ENCODE measurements at regions not wholly inside any gene's neighbourhood (a gene's known extent, or its start where the extent isn't known, plus 50 kb on each side); places are given as distances from the start of the nearest gene placed in this dataset.

- H3K9ac ChIP-seq (ENCODE audit: low read length in 5 of 5) = no peak overlapping the region
- no peak overlapping the region for H3K27ac ChIP-seq (ENCODE audit: low read depth, low read length)
- H3K4me1 ChIP-seq (ENCODE audit: control insufficient read depth in 5 of 5, insufficient read depth in 5 of 5, low read length in 5 of 5) = peaks cover 0 to 26% (median 14%) of the 10 kb centered on the region in 5 donors
- no peaks in the 10 kb centered on the region for H3K27me3 ChIP-seq (ENCODE audit: control insufficient read depth in 5 of 5, insufficient read depth in 4 of 5, low read length in 5 of 5)
- no peaks in the 10 kb centered on the region for H3K36me3 ChIP-seq (ENCODE audit: control insufficient read depth in 5 of 5, insufficient read depth in 5 of 5, low read length in 5 of 5)
- H3K9me3 ChIP-seq (ENCODE audit: control insufficient read depth in 5 of 5, low read length in 5 of 5) = no peaks in the 10 kb centered on the region
- H3K4me3 ChIP-seq (ENCODE audit: low read depth in 1 of 5, low read length in 5 of 5) = no peak overlapping the region
Measured at GRCh38 chr5:61274511-61274911, 57.5 kb upstream of the ZSWIM6 start.

- Histone ChIP-seq H3K27ac (ENCODE audit: low read depth, low read length) (no peak overlapping the region), H3K9ac (ENCODE audit: low read length in 5 of 5) (no peak overlapping the region), H3K36me3 (ENCODE audit: control insufficient read depth in 5 of 5, insufficient read depth in 5 of 5, low read length in 5 of 5) (no peaks in the 10 kb centered on the region), H3K4me3 (ENCODE audit: low read depth in 1 of 5, low read length in 5 of 5) (no peak overlapping the region), H3K27me3 (ENCODE audit: control insufficient read depth in 5 of 5, insufficient read depth in 4 of 5, low read length in 5 of 5) (no peaks in the 10 kb centered on the region), H3K9me3 (ENCODE audit: control insufficient read depth in 5 of 5, low read length in 5 of 5) (no peaks in the 10 kb centered on the region), H3K4me1 (ENCODE audit: control insufficient read depth in 5 of 5, insufficient read depth in 5 of 5, low read length in 5 of 5) (peaks cover 0 to 26% (median 14%) of the 10 kb centered on the region in 5 donors)
Measured at GRCh38 chr5:61275841-61276240, 56.2 kb upstream of the ZSWIM6 start.

- H3K36me3 ChIP-seq (ENCODE audit: control insufficient read depth in 5 of 5, insufficient read depth in 5 of 5, low read length in 5 of 5) = no peaks in the 10 kb centered on the region
- H3K27me3 ChIP-seq (ENCODE audit: control insufficient read depth in 5 of 5, insufficient read depth in 4 of 5, low read length in 5 of 5) = no peaks in the 10 kb centered on the region
- no peaks in the 10 kb centered on the region for H3K9me3 ChIP-seq (ENCODE audit: control insufficient read depth in 5 of 5, low read length in 5 of 5)
- peak overlapping the region in 4 of 5 donors; percentile 23 to 45 (median 42) for H3K4me3 ChIP-seq (ENCODE audit: low read depth in 1 of 5, low read length in 5 of 5)
- H3K9ac ChIP-seq (ENCODE audit: low read length in 5 of 5) = no peak overlapping the region
- no peak overlapping the region for H3K27ac ChIP-seq (ENCODE audit: low read depth, low read length)
- peaks cover 0 to 26% (median 14%) of the 10 kb centered on the region in 5 donors for H3K4me1 ChIP-seq (ENCODE audit: control insufficient read depth in 5 of 5, insufficient read depth in 5 of 5, low read length in 5 of 5)
Measured at GRCh38 chr5:61277190-61277589, 54.9 kb upstream of the ZSWIM6 start.

- Histone ChIP-seq H3K27me3 (ENCODE audit: control insufficient read depth in 5 of 5, insufficient read depth in 4 of 5, low read length in 5 of 5) (no peaks in the 10 kb centered on the region), H3K9ac (ENCODE audit: low read length in 5 of 5) (no peak overlapping the region), H3K4me1 (ENCODE audit: control insufficient read depth in 5 of 5, insufficient read depth in 5 of 5, low read length in 5 of 5) (peaks cover 0 to 26% (median 14%) of the 10 kb centered on the region in 5 donors), H3K27ac (ENCODE audit: low read depth, low read length) (no peak overlapping the region), H3K36me3 (ENCODE audit: control insufficient read depth in 5 of 5, insufficient read depth in 5 of 5, low read length in 5 of 5) (no peaks in the 10 kb centered on the region), H3K9me3 (ENCODE audit: control insufficient read depth in 5 of 5, low read length in 5 of 5) (no peaks in the 10 kb centered on the region), H3K4me3 (ENCODE audit: low read depth in 1 of 5, low read length in 5 of 5) (no peak overlapping the region)
Measured at GRCh38 chr5:61277781-61278180, 54.3 kb upstream of the ZSWIM6 start.

- Histone ChIP-seq H3K9me3 (ENCODE audit: control insufficient read depth in 5 of 5, low read length in 5 of 5) (no peaks in the 10 kb centered on the region), H3K36me3 (ENCODE audit: control insufficient read depth in 5 of 5, insufficient read depth in 5 of 5, low read length in 5 of 5) (no peaks in the 10 kb centered on the region), H3K4me1 (ENCODE audit: control insufficient read depth in 5 of 5, insufficient read depth in 5 of 5, low read length in 5 of 5) (peaks cover 0 to 21% (median 14%) of the 10 kb centered on the region in 5 donors), H3K9ac (ENCODE audit: low read length in 5 of 5) (no peak overlapping the region), H3K27ac (ENCODE audit: low read depth, low read length) (no peak overlapping the region), H3K27me3 (ENCODE audit: control insufficient read depth in 5 of 5, insufficient read depth in 4 of 5, low read length in 5 of 5) (no peaks in the 10 kb centered on the region), H3K4me3 (ENCODE audit: low read depth in 1 of 5, low read length in 5 of 5) (no peak overlapping the region)
Measured at GRCh38 chr5:61279725-61280124, 52.3 kb upstream of the ZSWIM6 start.

- H3K9ac ChIP-seq (ENCODE audit: low read length in 5 of 5) = no peak overlapping the region
- no peak overlapping the region for H3K27ac ChIP-seq (ENCODE audit: low read depth, low read length)
- H3K4me3 ChIP-seq (ENCODE audit: low read depth in 1 of 5, low read length in 5 of 5) = no peak overlapping the region
- no peaks in the 10 kb centered on the region for H3K27me3 ChIP-seq (ENCODE audit: control insufficient read depth in 5 of 5, insufficient read depth in 4 of 5, low read length in 5 of 5)
- H3K9me3 ChIP-seq (ENCODE audit: control insufficient read depth in 5 of 5, low read length in 5 of 5) = no peaks in the 10 kb centered on the region
- H3K4me1 ChIP-seq (ENCODE audit: control insufficient read depth in 5 of 5, insufficient read depth in 5 of 5, low read length in 5 of 5) = peaks cover 0 to 20% (median 12%) of the 10 kb centered on the region in 5 donors
- no peaks in the 10 kb centered on the region for H3K36me3 ChIP-seq (ENCODE audit: control insufficient read depth in 5 of 5, insufficient read depth in 5 of 5, low read length in 5 of 5)
Measured at GRCh38 chr5:61280205-61280604, 51.9 kb upstream of the ZSWIM6 start.

- H3K36me3 ChIP-seq (ENCODE audit: control insufficient read depth in 5 of 5, insufficient read depth in 5 of 5, low read length in 5 of 5) = no peaks in the 10 kb centered on the region
- H3K27ac ChIP-seq (ENCODE audit: low read depth, low read length) = no peak overlapping the region
- H3K27me3 ChIP-seq (ENCODE audit: control insufficient read depth in 5 of 5, insufficient read depth in 4 of 5, low read length in 5 of 5) = no peaks in the 10 kb centered on the region
- no peaks in the 10 kb centered on the region for H3K9me3 ChIP-seq (ENCODE audit: control insufficient read depth in 5 of 5, low read length in 5 of 5)
- H3K9ac ChIP-seq (ENCODE audit: low read length in 5 of 5) = no peak overlapping the region
- peaks cover 0 to 14% (median 6%) of the 10 kb centered on the region in 5 donors for H3K4me1 ChIP-seq (ENCODE audit: control insufficient read depth in 5 of 5, insufficient read depth in 5 of 5, low read length in 5 of 5)
- no peak overlapping the region for H3K4me3 ChIP-seq (ENCODE audit: low read depth in 1 of 5, low read length in 5 of 5)
Measured at GRCh38 chr5:61280761-61281427, 51.2 kb upstream of the ZSWIM6 start.

GRCh38 chr5:61281686-61282085 lies 50.4 kb upstream of the ZSWIM6 start:
- no peaks in the 10 kb centered on the region for H3K9me3 ChIP-seq (ENCODE audit: control insufficient read depth in 5 of 5, low read length in 5 of 5)
- H3K9ac ChIP-seq (ENCODE audit: low read length in 5 of 5) = no peak overlapping the region
- no peaks in the 10 kb centered on the region for H3K36me3 ChIP-seq (ENCODE audit: control insufficient read depth in 5 of 5, insufficient read depth in 5 of 5, low read length in 5 of 5)
- peaks cover 0 to 10% (median 5%) of the 10 kb centered on the region in 5 donors for H3K4me1 ChIP-seq (ENCODE audit: control insufficient read depth in 5 of 5, insufficient read depth in 5 of 5, low read length in 5 of 5)
- no peak overlapping the region for H3K27ac ChIP-seq (ENCODE audit: low read depth, low read length)
- H3K27me3 ChIP-seq (ENCODE audit: control insufficient read depth in 5 of 5, insufficient read depth in 4 of 5, low read length in 5 of 5) = no peaks in the 10 kb centered on the region
- no peak overlapping the region for H3K4me3 ChIP-seq (ENCODE audit: low read depth in 1 of 5, low read length in 5 of 5)
